GM12878 (cell line): ENCODE measurements at regions not wholly inside any gene's neighbourhood (a gene's known extent, or its start where the extent isn't known, plus 50 kb on each side); places are given as distances from the start of the nearest gene placed in this dataset.

Experiments used
- ATAC-seq: fragments of 200-7000 bp; cut with Tn5 transposase; 3 replicates; pipeline ENCODE4 v1.9.1; 2020; ENCODE audit warnings: mild to moderate bottlenecking, moderate library complexity
- BruUV-seq: library from RNA; stranded (reverse); fragments of 400-500 nt; replicated peaks from 2 replicates; lab custom pipeline; 2021; lab: Mats Ljungman, UMichigan
- CTCF ChIA-PET: fragments of 300-600 bp; sonication (Branson Sonifier 250); formaldehyde crosslinking; extraction: SDS; loops from one replicate; lab custom pipeline; 2021; ENCODE audit warnings: inconsistent platforms; lab: Yijun Ruan, JAX
- POLR2A ChIA-PET: fragments of 350-600 bp; formaldehyde crosslinking; extraction: SDS; loops from one replicate; lab custom pipeline; 2021; ENCODE audit warnings: inconsistent platforms; lab: Charles Lee
- RAD21 ChIA-PET: fragments of 300-600 bp; sonication (Branson Sonifier 250); formaldehyde crosslinking; loops from one replicate; lab custom pipeline; 2023; ENCODE audit warnings: antibody characterized with exemption; ENCODE audit not compliant: unreplicated experiment; lab: Charles Lee
- SMC1A ChIA-PET: fragments of 300-600 bp; sonication (Branson Sonifier 250); formaldehyde crosslinking; loops from one replicate; lab custom pipeline; 2023; ENCODE audit not compliant: unreplicated experiment, uncharacterized antibody; lab: Charles Lee
- DNase-seq: peaks from one replicate; pipeline ENCODE4 v3.0.0-alpha.2; 2011; ENCODE audit warnings: low read depth, low spot score
- FAIRE-seq: peaks from 3 replicates; lab custom pipeline; 2011; peaks lifted over from hg19 to GRCh38; lab: Jason Lieb, UNC
- H2AFZ ChIP-seq: 2 replicates; pipeline ENCODE4 v1.6.0; 2011; ENCODE audit warnings: low read depth, low read length, control low read depth; ENCODE audit not compliant: control insufficient read depth
- H3K27ac ChIP-seq: 2 replicates; pipeline ENCODE4 v1.5.1; 2011; ENCODE audit warnings: control low read depth; ENCODE audit not compliant: control insufficient read depth, insufficient read depth
- H3K27me3 ChIP-seq, 2 experiments: replicated peaks in 1 of 2; 2 replicates each; pipeline versions ENCODE4 v1.6.0 to v1.6.1; 2011; ENCODE audit warnings: low read length in 1 of 2; ENCODE audit not compliant: control insufficient read depth in 2 of 2, insufficient read depth in 2 of 2
- H3K36me3 ChIP-seq, 2 experiments: 2 replicates each; pipeline ENCODE4 v1.5.1; 2011; ENCODE audit warnings: low read length in 1 of 2; ENCODE audit not compliant: control insufficient read depth in 2 of 2, insufficient read depth in 2 of 2
- H3K4me1 ChIP-seq: 2 replicates; pipeline ENCODE4 v1.6.1; 2011; ENCODE audit warnings: mild to moderate bottlenecking, low read length, moderate library complexity, mixed read lengths; ENCODE audit not compliant: control insufficient read depth, insufficient read depth
- H3K4me2 ChIP-seq: 2 replicates; pipeline ENCODE4 v1.6.0; 2011; ENCODE audit warnings: control low read depth; ENCODE audit not compliant: control insufficient read depth, insufficient read depth
- H3K4me3 ChIP-seq: fragments of 200-600 bp; sonication (generic); 2 replicates; pipeline ENCODE4 v1.5.1; 2016
- H3K79me2 ChIP-seq: 2 replicates; pipeline ENCODE4 v1.6.0; 2011; ENCODE audit warnings: low read length; ENCODE audit not compliant: control insufficient read depth, insufficient read depth
- H3K9ac ChIP-seq: 2 replicates; pipeline ENCODE4 v1.8.0; 2011; ENCODE audit warnings: low read length, control low read depth, mixed read lengths; ENCODE audit not compliant: control insufficient read depth, insufficient read depth
- H3K9me3 ChIP-seq: replicated peaks from 3 replicates; pipeline ENCODE4 v1.5.1; 2011; ENCODE audit warnings: mild to moderate bottlenecking, low read length; ENCODE audit not compliant: control insufficient read depth, insufficient read depth
- H4K20me1 ChIP-seq: 2 replicates; pipeline ENCODE4 v1.6.0; 2011; ENCODE audit not compliant: control insufficient read depth, insufficient read depth
- ATF7 ChIP-seq: fragments of 450-650 bp; IDR thresholded peaks from 2 replicates; pipeline ENCODE4 v1.6.1; 2016; ENCODE audit warnings: low read depth, mild to moderate bottlenecking
- CBX3 ChIP-seq: fragments of 200-600 bp; sonication (generic); IDR thresholded peaks from 2 replicates; pipeline ENCODE4 v1.6.1; 2016; ENCODE audit warnings: low read depth, borderline replicate concordance
- CREB1 ChIP-seq: IDR thresholded peaks from 2 replicates; pipeline ENCODE4 v1.6.1; 2012; ENCODE audit warnings: low read depth, mild to moderate bottlenecking, inconsistent platforms
- EED ChIP-seq: sonication (generic); IDR thresholded peaks from 2 replicates; pipeline ENCODE4 v1.6.1; 2016; ENCODE audit warnings: antibody characterized with exemption, low read depth
- HDAC2 ChIP-seq: fragments of 200-600 bp; sonication (generic); IDR thresholded peaks from 2 replicates; pipeline ENCODE4 v1.6.1; 2017
- HDGF ChIP-seq: fragments of 450-650 bp; IDR thresholded peaks from 2 replicates; pipeline ENCODE4 v1.6.1; 2016; ENCODE audit warnings: antibody characterized with exemption
- IKZF1 ChIP-seq: fragments of 450-650 bp; conservative IDR thresholded peaks from 2 replicates; pipeline ENCODE4 v1.6.1; 2017; ENCODE audit warnings: antibody characterized with exemption, mild to moderate bottlenecking
- KLF5 ChIP-seq: fragments of 450-650 bp; IDR thresholded peaks from 2 replicates; pipeline ENCODE4 v1.6.1; 2014; ENCODE audit warnings: mild to moderate bottlenecking; ENCODE audit not compliant: partially characterized antibody
- MTA2 ChIP-seq: fragments of 450-650 bp; IDR thresholded peaks from 2 replicates; pipeline ENCODE4 v1.6.1; 2016; ENCODE audit warnings: low read depth, mild to moderate bottlenecking, moderate library complexity
- NR2C2 ChIP-seq: IDR thresholded peaks from 2 replicates; pipeline ENCODE4 v1.6.1; 2011; ENCODE audit warnings: borderline replicate concordance, low read depth; ENCODE audit not compliant: control insufficient read depth, insufficient read length
- NRF1 ChIP-seq: conservative IDR thresholded peaks from 2 replicates; pipeline ENCODE4 v1.6.1; 2011; ENCODE audit warnings: mild to moderate bottlenecking, low read depth, low read length, improper control_type of control experiment
- POLR2AphosphoS5 ChIP-seq: IDR thresholded peaks from 2 replicates; pipeline ENCODE4 v1.6.1; 2011; ENCODE audit warnings: mild to moderate bottlenecking, low read length, inconsistent platforms
- RFX5 ChIP-seq: IDR thresholded peaks from 2 replicates; pipeline ENCODE4 v1.6.1; 2011; ENCODE audit warnings: low read depth, low read length, improper control_type of control experiment
- RUNX3 ChIP-seq: IDR thresholded peaks from 2 replicates; pipeline ENCODE4 v1.6.1; 2012; ENCODE audit warnings: low read length, inconsistent platforms
- SUZ12 ChIP-seq: fragments of 200-600 bp; sonication (generic); IDR thresholded peaks from one replicate; pipeline ENCODE4 v1.6.1; 2018; ENCODE audit warnings: antibody characterized with exemption, mild to moderate bottlenecking; ENCODE audit not compliant: unreplicated experiment
- WGBS: methylation state at CpG from one replicate; pipeline ENCODE4 v1.1.6; 2016; ENCODE audit warnings: low lambda C conversion rate; ENCODE audit not compliant: insufficient replicate concordance, insufficient coverage; ENCODE audit errors: missing lambda C conversion rate; 5-methylcytosine and 5-hydroxymethylcytosine counted together
- in situ Hi-C: fragments of 300-500 bp; cut with MboI; formaldehyde crosslinking; loops from 9 replicates; pipeline ENCODE4 v1.14.3; 2018; ENCODE audit warnings: mixed read lengths
- intact Hi-C: fragments of 100-400 bp; cut with micrococcal nuclease; formaldehyde crosslinking; loops from one replicate; pipeline ENCODE4 v1.14.2; 2022; ENCODE audit not compliant: unreplicated experiment
- TF ChIP-seq, protein P1 (sequence below): fragments of 450-650 bp; IDR thresholded peaks from 2 replicates; pipeline ENCODE4 v1.6.1; 2017; ENCODE audit warnings: mild to moderate bottlenecking
- TF ChIP-seq, protein P2 (sequence below): fragments of 450-650 bp; IDR thresholded peaks from 2 replicates; pipeline ENCODE4 v1.6.1; 2017; ENCODE audit warnings: borderline replicate concordance
- TF ChIP-seq, protein P3 (sequence below): fragments of 450-650 bp; formaldehyde crosslinking; IDR thresholded peaks from 2 replicates; pipeline ENCODE4 v1.4.0; 2020; ENCODE audit warnings: mild to moderate bottlenecking, moderate library complexity
- TF ChIP-seq, protein P4 (sequence below): IDR thresholded peaks from 2 replicates; pipeline ENCODE4 v1.6.1; 2011; ENCODE audit warnings: borderline replicate concordance, low read depth, mild to moderate bottlenecking, moderate library complexity, mixed read lengths, low read length; ENCODE audit not compliant: insufficient read depth; ENCODE audit errors: extremely low read length

DNA sequence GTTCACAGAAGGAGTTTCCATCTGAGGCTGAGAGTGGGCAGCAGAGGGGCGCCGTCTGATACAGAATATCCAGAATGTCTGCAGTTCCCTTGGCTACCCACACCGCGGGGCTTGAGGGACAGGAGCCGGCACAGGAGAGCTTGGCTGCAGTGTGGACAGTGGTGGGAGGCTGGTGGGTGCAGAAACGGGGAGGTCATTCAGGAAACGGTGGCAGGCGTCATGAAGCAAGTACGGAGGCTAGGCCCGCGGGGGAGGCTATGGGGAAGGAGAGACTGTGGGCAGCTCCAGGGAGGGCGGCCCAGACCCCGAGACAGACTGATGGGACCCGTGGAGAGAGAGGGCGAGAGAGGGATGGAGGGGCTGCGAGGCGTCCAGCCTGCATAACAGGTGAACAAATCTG is 55.2 kb upstream of the UQCRFS1 start:
- Histone ChIP-seq H3K27ac (no peak overlapping the region), H3K4me1 (no peaks in the 10 kb centered on the region), H3K9me3 (no peaks in the 10 kb centered on the region; the same call in 2 of the 3 replicates), H4K20me1 (no peaks in the 10 kb centered on the region), H3K36me3 (no peaks in the 10 kb centered on the region), H3K9ac (no peak overlapping the region), H3K4me3 (no peak overlapping the region), H3K4me2 (no peak overlapping the region), H3K79me2 (no peaks in the 10 kb centered on the region), H2AFZ (no peak overlapping the region), H3K27me3 (no peaks in the 10 kb centered on the region)
- CTCF ChIA-PET = interaction anchor here (1.4 kb wide), 1 partner anchor 9 kb away, joined by 3 read pairs; no protein-coding TSS in a partner anchor
- ATAC-seq = no peak
- RAD21 ChIA-PET = no interaction called here
- SMC1A ChIA-PET = no interaction called here
- BruUV-seq = no TSS peak
- WGBS = 49% methylated on average over 17 of the region's 17 CpGs
- POLR2A ChIA-PET = no interaction called here
- DNase-seq = no peak
- intact Hi-C loops (no loop called here), in situ Hi-C loops (no loop called here)
- no peak for FAIRE-seq
- TF ChIP-seq NR2C2 (no peak), HDGF (no peak), SUZ12 (no peak), HDAC2 (no peak), EED (no peak), KLF5 (no peak), CBX3 (no peak), IKZF1 (no peak), RUNX3 (no peak), POLR2AphosphoS5 (no peak), NRF1 (no peak), RFX5 (no peak), MTA2 (no peak), ATF7 (no peak), CREB1 (no peak)
- TF ChIP-seq, protein P1, sequence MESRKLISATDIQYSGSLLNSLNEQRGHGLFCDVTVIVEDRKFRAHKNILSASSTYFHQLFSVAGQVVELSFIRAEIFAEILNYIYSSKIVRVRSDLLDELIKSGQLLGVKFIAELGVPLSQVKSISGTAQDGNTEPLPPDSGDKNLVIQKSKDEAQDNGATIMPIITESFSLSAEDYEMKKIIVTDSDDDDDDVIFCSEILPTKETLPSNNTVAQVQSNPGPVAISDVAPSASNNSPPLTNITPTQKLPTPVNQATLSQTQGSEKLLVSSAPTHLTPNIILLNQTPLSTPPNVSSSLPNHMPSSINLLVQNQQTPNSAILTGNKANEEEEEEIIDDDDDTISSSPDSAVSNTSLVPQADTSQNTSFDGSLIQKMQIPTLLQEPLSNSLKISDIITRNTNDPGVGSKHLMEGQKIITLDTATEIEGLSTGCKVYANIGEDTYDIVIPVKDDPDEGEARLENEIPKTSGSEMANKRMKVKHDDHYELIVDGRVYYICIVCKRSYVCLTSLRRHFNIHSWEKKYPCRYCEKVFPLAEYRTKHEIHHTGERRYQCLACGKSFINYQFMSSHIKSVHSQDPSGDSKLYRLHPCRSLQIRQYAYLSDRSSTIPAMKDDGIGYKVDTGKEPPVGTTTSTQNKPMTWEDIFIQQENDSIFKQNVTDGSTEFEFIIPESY = no peak
- TF ChIP-seq, protein P2, sequence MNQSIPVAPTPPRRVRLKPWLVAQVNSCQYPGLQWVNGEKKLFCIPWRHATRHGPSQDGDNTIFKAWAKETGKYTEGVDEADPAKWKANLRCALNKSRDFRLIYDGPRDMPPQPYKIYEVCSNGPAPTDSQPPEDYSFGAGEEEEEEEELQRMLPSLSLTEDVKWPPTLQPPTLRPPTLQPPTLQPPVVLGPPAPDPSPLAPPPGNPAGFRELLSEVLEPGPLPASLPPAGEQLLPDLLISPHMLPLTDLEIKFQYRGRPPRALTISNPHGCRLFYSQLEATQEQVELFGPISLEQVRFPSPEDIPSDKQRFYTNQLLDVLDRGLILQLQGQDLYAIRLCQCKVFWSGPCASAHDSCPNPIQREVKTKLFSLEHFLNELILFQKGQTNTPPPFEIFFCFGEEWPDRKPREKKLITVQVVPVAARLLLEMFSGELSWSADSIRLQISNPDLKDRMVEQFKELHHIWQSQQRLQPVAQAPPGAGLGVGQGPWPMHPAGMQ = no peak
- TF ChIP-seq, protein P3, sequence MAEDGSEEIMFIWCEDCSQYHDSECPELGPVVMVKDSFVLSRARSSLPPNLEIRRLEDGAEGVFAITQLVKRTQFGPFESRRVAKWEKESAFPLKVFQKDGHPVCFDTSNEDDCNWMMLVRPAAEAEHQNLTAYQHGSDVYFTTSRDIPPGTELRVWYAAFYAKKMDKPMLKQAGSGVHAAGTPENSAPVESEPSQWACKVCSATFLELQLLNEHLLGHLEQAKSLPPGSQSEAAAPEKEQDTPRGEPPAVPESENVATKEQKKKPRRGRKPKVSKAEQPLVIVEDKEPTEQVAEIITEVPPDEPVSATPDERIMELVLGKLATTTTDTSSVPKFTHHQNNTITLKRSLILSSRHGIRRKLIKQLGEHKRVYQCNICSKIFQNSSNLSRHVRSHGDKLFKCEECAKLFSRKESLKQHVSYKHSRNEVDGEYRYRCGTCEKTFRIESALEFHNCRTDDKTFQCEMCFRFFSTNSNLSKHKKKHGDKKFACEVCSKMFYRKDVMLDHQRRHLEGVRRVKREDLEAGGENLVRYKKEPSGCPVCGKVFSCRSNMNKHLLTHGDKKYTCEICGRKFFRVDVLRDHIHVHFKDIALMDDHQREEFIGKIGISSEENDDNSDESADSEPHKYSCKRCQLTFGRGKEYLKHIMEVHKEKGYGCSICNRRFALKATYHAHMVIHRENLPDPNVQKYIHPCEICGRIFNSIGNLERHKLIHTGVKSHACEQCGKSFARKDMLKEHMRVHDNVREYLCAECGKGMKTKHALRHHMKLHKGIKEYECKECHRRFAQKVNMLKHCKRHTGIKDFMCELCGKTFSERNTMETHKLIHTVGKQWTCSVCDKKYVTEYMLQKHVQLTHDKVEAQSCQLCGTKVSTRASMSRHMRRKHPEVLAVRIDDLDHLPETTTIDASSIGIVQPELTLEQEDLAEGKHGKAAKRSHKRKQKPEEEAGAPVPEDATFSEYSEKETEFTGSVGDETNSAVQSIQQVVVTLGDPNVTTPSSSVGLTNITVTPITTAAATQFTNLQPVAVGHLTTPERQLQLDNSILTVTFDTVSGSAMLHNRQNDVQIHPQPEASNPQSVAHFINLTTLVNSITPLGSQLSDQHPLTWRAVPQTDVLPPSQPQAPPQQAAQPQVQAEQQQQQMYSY = no peak
- TF ChIP-seq, protein P4, sequence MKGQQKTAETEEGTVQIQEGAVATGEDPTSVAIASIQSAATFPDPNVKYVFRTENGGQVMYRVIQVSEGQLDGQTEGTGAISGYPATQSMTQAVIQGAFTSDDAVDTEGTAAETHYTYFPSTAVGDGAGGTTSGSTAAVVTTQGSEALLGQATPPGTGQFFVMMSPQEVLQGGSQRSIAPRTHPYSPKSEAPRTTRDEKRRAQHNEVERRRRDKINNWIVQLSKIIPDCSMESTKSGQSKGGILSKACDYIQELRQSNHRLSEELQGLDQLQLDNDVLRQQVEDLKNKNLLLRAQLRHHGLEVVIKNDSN = no peak
